K562 (cell line): ENCODE measurements at regions not wholly inside any gene's neighbourhood (a gene's known extent, or its start where the extent isn't known, plus 50 kb on each side); places are given as distances from the start of the nearest gene placed in this dataset.

ENCODE experiments used
- ATAC-seq: fragments of 200-7000 bp; cut with Tn5 transposase; 3 replicates; pipeline ENCODE4 v1.9.1; 2020; ENCODE audit warnings: moderate library complexity
- BruUV-seq: library from RNA; stranded (reverse); fragments of 400-500 nt; replicated peaks from 2 replicates; lab custom pipeline; 2021; lab: Mats Ljungman, UMichigan
- CTCF ChIA-PET: fragments of 300-600 bp; formaldehyde crosslinking; extraction: SDS; loops from one replicate; lab custom pipeline; 2021; ENCODE audit warnings: low intra/inter-chr PET ratio; lab: Yijun Ruan, JAX
- POLR2A ChIA-PET: fragments of 300-600, 350-650 bp; sonication (Branson Sonifier 250); formaldehyde crosslinking; extraction: SDS; loops from one replicate; lab custom pipeline; 2021; ENCODE audit warnings: antibody characterized with exemption, inconsistent platforms; lab: Yijun Ruan, JAX
- DNase-seq, 4 experiments: peaks; one replicate each; pipeline versions ENCODE4 v3.0.0 to v3.0.0-alpha.2; 2011 to 2018; ENCODE audit warnings: low spot score in 3 of 4, mixed read lengths in 3 of 4; ENCODE audit errors: extremely low read depth in 1 of 4
- FAIRE-seq: peaks from 2 replicates; lab custom pipeline; 2011; peaks lifted over from hg19 to GRCh38; lab: Jason Lieb, UNC
- H2AFZ ChIP-seq: 2 replicates; pipeline ENCODE4 v1.6.0; 2011; ENCODE audit warnings: low read depth, low read length, control low read depth, inconsistent platforms
- H3K27ac ChIP-seq: fragments of 200-600 bp; 3 replicates; pipeline ENCODE4 v1.8.0; 2011; ENCODE audit warnings: low read depth, mild to moderate bottlenecking, control low read depth, inconsistent platforms, low read length, moderate library complexity, mixed read lengths; ENCODE audit errors: extremely low read depth
- H3K27me3 ChIP-seq, 2 experiments: fragments of 300-600 bp in 1 of 2; 2 replicates in 1 of 2; 3 replicates in 1 of 2; pipeline versions ENCODE4 v1.6.0 to v1.8.0; 2011; ENCODE audit warnings: inconsistent platforms in 2 of 2, low read length in 2 of 2, mild to moderate bottlenecking in 1 of 2, mixed read lengths in 1 of 2, moderate library complexity in 1 of 2; ENCODE audit not compliant: control insufficient read depth in 2 of 2, insufficient read depth in 2 of 2
- H3K36me3 ChIP-seq: fragments of 300-600 bp; 3 replicates; pipeline ENCODE4 v1.8.0; 2011; ENCODE audit warnings: mild to moderate bottlenecking, low read length, inconsistent platforms; ENCODE audit not compliant: control insufficient read depth, insufficient read depth
- H3K4me1 ChIP-seq, 2 experiments: fragments of 200-600 bp in 1 of 2; replicated peaks in 1 of 2; 2 replicates in 1 of 2; 3 replicates in 1 of 2; pipeline versions ENCODE4 v1.5.1 to v1.8.0; 2011; ENCODE audit warnings: inconsistent platforms in 2 of 2, low read length in 2 of 2, mild to moderate bottlenecking in 1 of 2, mixed read lengths in 1 of 2, moderate library complexity in 1 of 2; ENCODE audit not compliant: control insufficient read depth in 2 of 2, insufficient read depth in 2 of 2
- H3K4me2 ChIP-seq: 2 replicates; pipeline ENCODE4 v1.6.1; 2011; ENCODE audit warnings: low read length, control low read depth, inconsistent platforms, mixed read lengths; ENCODE audit not compliant: insufficient read depth
- H3K4me3 ChIP-seq: fragments of 200-600 bp; sonication (generic), shearing (Covaris generic); 2 replicates; pipeline ENCODE4 v1.5.1; 2016; ENCODE audit warnings: control low read depth, inconsistent platforms
- H3K79me2 ChIP-seq: fragments of 200-600 bp; 3 replicates; pipeline ENCODE4 v1.8.0; 2011; ENCODE audit warnings: low read length, inconsistent platforms; ENCODE audit not compliant: control insufficient read depth, insufficient read depth
- H3K9ac ChIP-seq, 2 experiments: 2 replicates each; pipeline versions ENCODE4 v1.6.0 to v1.6.1; 2011; ENCODE audit warnings: low read depth in 2 of 2, low read length in 2 of 2, control low read depth in 1 of 2, inconsistent platforms in 1 of 2, mild to moderate bottlenecking in 1 of 2, mixed read lengths in 1 of 2; ENCODE audit not compliant: insufficient read depth in 1 of 2
- H3K9me1 ChIP-seq: one replicate; pipeline ENCODE4 v1.6.0; 2011; ENCODE audit warnings: inconsistent platforms, mild to moderate bottlenecking, low read length, moderate library complexity; ENCODE audit not compliant: control insufficient read depth, insufficient read depth
- H3K9me3 ChIP-seq: replicated peaks from 2 replicates; pipeline ENCODE4 v1.5.1; 2011; ENCODE audit warnings: low read depth, low read length, inconsistent platforms; ENCODE audit not compliant: control insufficient read depth, insufficient read depth
- H4K20me1 ChIP-seq: replicated peaks from 2 replicates; pipeline ENCODE4 v1.6.1; 2011; ENCODE audit warnings: low read length, inconsistent platforms, mixed read lengths; ENCODE audit not compliant: control insufficient read depth, insufficient read depth
- FOXM1 ChIP-seq, 2 experiments: fragments of 450-650 bp in 1 of 2; sonication (generic) in 1 of 2; formaldehyde crosslinking in 1 of 2; IDR thresholded peaks; 2 replicates each; pipeline versions ENCODE4 v1.6.1 to v1.9.0; 2017 to 2022; ENCODE audit warnings: low read depth in 2 of 2, mild to moderate bottlenecking in 2 of 2, missing genetic modification reagents in 1 of 2, moderate library complexity in 1 of 2
- MAFG ChIP-seq: fragments of 450-650 bp; conservative IDR thresholded peaks from 2 replicates; pipeline ENCODE4 v1.6.1; 2016; ENCODE audit warnings: missing genetic modification characterization, missing compliant biosample characterization
- MEF2A ChIP-seq: IDR thresholded peaks from 2 replicates; pipeline ENCODE4 v1.6.1; 2011; ENCODE audit warnings: low read depth, mild to moderate bottlenecking, low read length, moderate library complexity; ENCODE audit not compliant: control insufficient read depth
- NFE2L1 ChIP-seq: fragments of 450-650 bp; IDR thresholded peaks from 2 replicates; pipeline ENCODE4 v1.6.1; 2016; ENCODE audit warnings: missing genetic modification characterization, low read depth, mild to moderate bottlenecking, missing compliant biosample characterization, moderate library complexity, borderline replicate concordance
- POLR2AphosphoS2 ChIP-seq: IDR thresholded peaks from 2 replicates; pipeline ENCODE4 v1.6.1; 2012; ENCODE audit warnings: low read length, improper control_type of control experiment
- ZNF316 ChIP-seq: fragments of 450-650 bp; IDR thresholded peaks from 2 replicates; pipeline ENCODE4 v1.6.1; 2016
- WGBS: fragments of 100-300 bp; shearing (Covaris generic); methylation state at CpG from one replicate; pipeline ENCODE4 v1.1.6; 2016; ENCODE audit warnings: low coverage, mixed read lengths; ENCODE audit not compliant: insufficient coverage; ENCODE audit errors: missing lambda C conversion rate; 5-methylcytosine and 5-hydroxymethylcytosine counted together
- in situ Hi-C: fragments of 300-500 bp; cut with MboI; formaldehyde crosslinking; loops from 4 replicates; pipeline ENCODE4 v1.15.0; 2018; ENCODE audit warnings: inconsistent platforms, mixed read lengths
- intact Hi-C: fragments of 100-400 bp; cut with micrococcal nuclease; formaldehyde crosslinking; loops from 2 replicates; pipeline ENCODE4 v1.14.2; 2022
- TF ChIP-seq, protein P1 (sequence below): fragments of 250-450 bp; sonication (Bioruptor Pico); IDR thresholded peaks from 2 replicates; pipeline ENCODE4 v1.8.0; 2021; ENCODE audit warnings: borderline replicate concordance, mild to moderate bottlenecking, moderate library complexity; ENCODE audit not compliant: poor library complexity, severe bottlenecking

DNA sequence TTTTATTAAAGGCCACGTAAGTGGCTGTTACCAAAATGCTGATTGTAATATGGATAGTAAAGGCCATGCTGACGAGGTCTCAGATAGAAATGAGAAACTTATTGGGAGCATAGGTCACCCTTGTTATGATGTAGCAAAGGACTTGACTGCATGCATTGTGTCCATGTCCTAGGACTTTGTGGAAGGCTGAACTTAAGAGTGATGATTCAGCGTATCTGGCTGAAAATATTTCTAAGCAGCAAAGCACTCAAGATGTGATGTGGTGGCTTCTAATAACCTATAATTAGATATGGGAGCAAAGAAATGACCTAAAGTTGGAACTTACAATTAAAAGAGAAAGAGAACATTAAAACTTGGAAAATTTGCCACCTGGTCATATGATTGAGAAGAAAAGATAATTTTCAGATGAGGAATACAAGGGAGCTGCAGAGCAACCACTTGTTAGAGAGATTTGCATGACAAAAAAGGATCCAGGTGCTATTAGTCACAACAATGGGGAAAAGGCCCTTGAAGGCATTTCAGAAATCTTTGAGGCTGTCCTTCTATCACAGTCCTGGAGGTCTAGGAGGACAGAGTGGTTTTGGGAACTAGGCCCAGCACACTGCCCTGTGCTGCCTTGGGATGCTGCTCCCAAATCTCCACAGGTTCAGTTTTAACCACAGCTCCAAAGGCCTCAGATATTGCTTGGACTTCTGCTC, 793.7 kb upstream of the LCORL start:
- ChIA-PET CTCF (no interaction called here), POLR2A (no interaction called here)
- WGBS, result 0% methylated on average over 2 of the region's 3 CpGs
- Histone ChIP-seq H3K27ac (no peak overlapping the region), H3K9me1 (no peaks in the 10 kb centered on the region), H2AFZ (no peak overlapping the region), H3K4me3 (no peak overlapping the region), H3K9me3 (no peaks in the 10 kb centered on the region), H3K4me2 (no peak overlapping the region), H3K79me2 (no peaks in the 10 kb centered on the region), H3K27me3 (no peaks in the 10 kb centered on the region), H3K4me1 (no peaks in the 10 kb centered on the region), H3K36me3 (no peaks in the 10 kb centered on the region), H3K9ac (no peak overlapping the region), H4K20me1 (no peaks in the 10 kb centered on the region)
- ATAC-seq, result no peak
- intact Hi-C loops, result no loop called here
- in situ Hi-C loops, result no loop called here
- FAIRE-seq, result no peak
- DNase-seq, result no peak
- no TSS peak for BruUV-seq
- TF ChIP-seq FOXM1 (IDR thresholded peaks at IDR 0.05; ENCODE audit: low read depth) (no peak), FOXM1 (CRISPR knock-in tag; IDR thresholded peaks at IDR 0.05; ENCODE audit: low read depth) (no peak), MAFG (tag) (no peak), POLR2AphosphoS2 (no peak), MEF2A (no peak), ZNF316 (peak; percentile 14; the same call in 1 of the 2 replicates), NFE2L1 (tag) (no peak)
- TF ChIP-seq, protein P1, sequence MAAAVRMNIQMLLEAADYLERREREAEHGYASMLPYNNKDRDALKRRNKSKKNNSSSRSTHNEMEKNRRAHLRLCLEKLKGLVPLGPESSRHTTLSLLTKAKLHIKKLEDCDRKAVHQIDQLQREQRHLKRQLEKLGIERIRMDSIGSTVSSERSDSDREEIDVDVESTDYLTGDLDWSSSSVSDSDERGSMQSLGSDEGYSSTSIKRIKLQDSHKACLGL (CRISPR knock-in tag), result no peak
